GM12878 (cell line): ENCODE measurements at regions not wholly inside any gene's neighbourhood (a gene's known extent, or its start where the extent isn't known, plus 50 kb on each side); places are given as distances from the start of the nearest gene placed in this dataset.

Experiments used
- ATAC-seq: fragments of 200-7000 bp; cut with Tn5 transposase; 3 replicates; pipeline ENCODE4 v1.9.1; 2020; ENCODE audit warnings: mild to moderate bottlenecking, moderate library complexity
- BruUV-seq: library from RNA; stranded (reverse); fragments of 400-500 nt; replicated peaks from 2 replicates; lab custom pipeline; 2021; lab: Mats Ljungman, UMichigan
- CTCF ChIA-PET: fragments of 300-600 bp; sonication (Branson Sonifier 250); formaldehyde crosslinking; extraction: SDS; loops from one replicate; lab custom pipeline; 2021; ENCODE audit warnings: inconsistent platforms; lab: Yijun Ruan, JAX
- POLR2A ChIA-PET: fragments of 350-600 bp; formaldehyde crosslinking; extraction: SDS; loops from one replicate; lab custom pipeline; 2021; ENCODE audit warnings: inconsistent platforms; lab: Charles Lee
- RAD21 ChIA-PET: fragments of 300-600 bp; sonication (Branson Sonifier 250); formaldehyde crosslinking; loops from one replicate; lab custom pipeline; 2023; ENCODE audit warnings: antibody characterized with exemption; ENCODE audit not compliant: unreplicated experiment; lab: Charles Lee
- SMC1A ChIA-PET: fragments of 300-600 bp; sonication (Branson Sonifier 250); formaldehyde crosslinking; loops from one replicate; lab custom pipeline; 2023; ENCODE audit not compliant: unreplicated experiment, uncharacterized antibody; lab: Charles Lee
- DNase-seq: peaks from one replicate; pipeline ENCODE4 v3.0.0-alpha.2; 2011; ENCODE audit warnings: low read depth, low spot score
- FAIRE-seq: peaks from 3 replicates; lab custom pipeline; 2011; peaks lifted over from hg19 to GRCh38; lab: Jason Lieb, UNC
- H2AFZ ChIP-seq: 2 replicates; pipeline ENCODE4 v1.6.0; 2011; ENCODE audit warnings: low read depth, low read length, control low read depth; ENCODE audit not compliant: control insufficient read depth
- H3K27ac ChIP-seq: 2 replicates; pipeline ENCODE4 v1.5.1; 2011; ENCODE audit warnings: control low read depth; ENCODE audit not compliant: control insufficient read depth, insufficient read depth
- H3K27me3 ChIP-seq, 2 experiments: replicated peaks in 1 of 2; 2 replicates each; pipeline versions ENCODE4 v1.6.0 to v1.6.1; 2011; ENCODE audit warnings: low read length in 1 of 2; ENCODE audit not compliant: control insufficient read depth in 2 of 2, insufficient read depth in 2 of 2
- H3K36me3 ChIP-seq, 2 experiments: 2 replicates each; pipeline ENCODE4 v1.5.1; 2011; ENCODE audit warnings: low read length in 1 of 2; ENCODE audit not compliant: control insufficient read depth in 2 of 2, insufficient read depth in 2 of 2
- H3K4me1 ChIP-seq: 2 replicates; pipeline ENCODE4 v1.6.1; 2011; ENCODE audit warnings: mild to moderate bottlenecking, low read length, moderate library complexity, mixed read lengths; ENCODE audit not compliant: control insufficient read depth, insufficient read depth
- H3K4me2 ChIP-seq: 2 replicates; pipeline ENCODE4 v1.6.0; 2011; ENCODE audit warnings: control low read depth; ENCODE audit not compliant: control insufficient read depth, insufficient read depth
- H3K4me3 ChIP-seq: fragments of 200-600 bp; sonication (generic); 2 replicates; pipeline ENCODE4 v1.5.1; 2016
- H3K79me2 ChIP-seq: 2 replicates; pipeline ENCODE4 v1.6.0; 2011; ENCODE audit warnings: low read length; ENCODE audit not compliant: control insufficient read depth, insufficient read depth
- H3K9ac ChIP-seq: 2 replicates; pipeline ENCODE4 v1.8.0; 2011; ENCODE audit warnings: low read length, control low read depth, mixed read lengths; ENCODE audit not compliant: control insufficient read depth, insufficient read depth
- H3K9me3 ChIP-seq: replicated peaks from 3 replicates; pipeline ENCODE4 v1.5.1; 2011; ENCODE audit warnings: mild to moderate bottlenecking, low read length; ENCODE audit not compliant: control insufficient read depth, insufficient read depth
- H4K20me1 ChIP-seq: 2 replicates; pipeline ENCODE4 v1.6.0; 2011; ENCODE audit not compliant: control insufficient read depth, insufficient read depth
- BACH1 ChIP-seq: fragments of 450-650 bp; IDR thresholded peaks from 2 replicates; pipeline ENCODE4 v1.6.1; 2017; ENCODE audit warnings: mild to moderate bottlenecking, borderline replicate concordance
- CREM ChIP-seq: IDR thresholded peaks from 2 replicates; pipeline ENCODE4 v1.6.1; 2014; ENCODE audit warnings: antibody characterized with exemption, low read depth
- IRF4 ChIP-seq: IDR thresholded peaks from 2 replicates; pipeline ENCODE4 v1.6.1; 2011; ENCODE audit warnings: low read depth, low read length
- MTA2 ChIP-seq: fragments of 450-650 bp; IDR thresholded peaks from 2 replicates; pipeline ENCODE4 v1.6.1; 2016; ENCODE audit warnings: low read depth, mild to moderate bottlenecking, moderate library complexity
- NFIC ChIP-seq: IDR thresholded peaks from 2 replicates; pipeline ENCODE4 v1.6.1; 2012; ENCODE audit warnings: low read depth, mild to moderate bottlenecking, inconsistent platforms, low read length, moderate library complexity
- NFYA ChIP-seq: IDR thresholded peaks from 2 replicates; pipeline ENCODE4 v1.6.1; 2011; ENCODE audit warnings: low read depth, mild to moderate bottlenecking, low read length, improper control_type of control experiment, borderline replicate concordance
- RAD21 ChIP-seq: IDR thresholded peaks from 2 replicates; pipeline ENCODE4 v1.6.1; 2011; ENCODE audit warnings: mild to moderate bottlenecking, low read depth, low read length, moderate library complexity; ENCODE audit not compliant: insufficient read depth
- ZNF622 ChIP-seq: fragments of 450-650 bp; IDR thresholded peaks from 2 replicates; pipeline ENCODE4 v1.6.1; 2017; ENCODE audit warnings: mild to moderate bottlenecking, inconsistent platforms
- WGBS: methylation state at CpG from one replicate; pipeline ENCODE4 v1.1.6; 2016; ENCODE audit warnings: low lambda C conversion rate; ENCODE audit not compliant: insufficient replicate concordance, insufficient coverage; ENCODE audit errors: missing lambda C conversion rate; 5-methylcytosine and 5-hydroxymethylcytosine counted together
- in situ Hi-C: fragments of 300-500 bp; cut with MboI; formaldehyde crosslinking; loops from 9 replicates; pipeline ENCODE4 v1.14.3; 2018; ENCODE audit warnings: mixed read lengths
- intact Hi-C: fragments of 100-400 bp; cut with micrococcal nuclease; formaldehyde crosslinking; loops from one replicate; pipeline ENCODE4 v1.14.2; 2022; ENCODE audit not compliant: unreplicated experiment
- TF ChIP-seq, protein P1 (sequence below): fragments of 450-650 bp; IDR thresholded peaks from 2 replicates; pipeline ENCODE4 v1.6.1; 2016; ENCODE audit warnings: mild to moderate bottlenecking, moderate library complexity, borderline replicate concordance
- TF ChIP-seq, protein P2 (sequence below): fragments of 450-650 bp; IDR thresholded peaks from 2 replicates; pipeline ENCODE4 v1.6.1; 2017; ENCODE audit warnings: borderline replicate concordance

GRCh38 chr6:140174524-140174923 lies 800.1 kb upstream of the CITED2 start (continued):
- no peak for TF ChIP-seq IRF4

DNA sequence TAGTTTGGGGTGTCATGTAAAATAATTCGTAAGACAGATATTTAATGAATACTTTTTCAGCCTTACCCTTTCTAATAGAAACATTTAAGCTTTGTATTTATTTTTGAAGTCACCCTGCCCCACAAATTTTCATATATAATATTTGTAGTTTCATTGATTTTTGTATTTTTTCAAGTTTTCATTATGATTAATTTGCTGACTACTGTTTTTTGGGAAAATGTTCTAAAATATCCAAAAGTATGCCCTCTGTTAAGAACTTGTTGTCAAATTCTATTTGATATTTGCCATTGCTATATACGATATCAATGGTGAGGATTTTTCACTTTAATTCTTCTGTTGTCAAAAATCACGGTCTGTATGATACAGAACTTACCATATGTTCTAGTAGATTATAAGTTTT lies 793.9 kb upstream of the CITED2 start:
- no peaks in the 10 kb centered on the region for H3K79me2 ChIP-seq
- no peak overlapping the region for H3K4me3 ChIP-seq
- no peak overlapping the region for H3K27ac ChIP-seq
- no peak for TF ChIP-seq RAD21
- TF ChIP-seq MTA2 = no peak
- TF ChIP-seq CREM = no peak
- TF ChIP-seq, protein P1, sequence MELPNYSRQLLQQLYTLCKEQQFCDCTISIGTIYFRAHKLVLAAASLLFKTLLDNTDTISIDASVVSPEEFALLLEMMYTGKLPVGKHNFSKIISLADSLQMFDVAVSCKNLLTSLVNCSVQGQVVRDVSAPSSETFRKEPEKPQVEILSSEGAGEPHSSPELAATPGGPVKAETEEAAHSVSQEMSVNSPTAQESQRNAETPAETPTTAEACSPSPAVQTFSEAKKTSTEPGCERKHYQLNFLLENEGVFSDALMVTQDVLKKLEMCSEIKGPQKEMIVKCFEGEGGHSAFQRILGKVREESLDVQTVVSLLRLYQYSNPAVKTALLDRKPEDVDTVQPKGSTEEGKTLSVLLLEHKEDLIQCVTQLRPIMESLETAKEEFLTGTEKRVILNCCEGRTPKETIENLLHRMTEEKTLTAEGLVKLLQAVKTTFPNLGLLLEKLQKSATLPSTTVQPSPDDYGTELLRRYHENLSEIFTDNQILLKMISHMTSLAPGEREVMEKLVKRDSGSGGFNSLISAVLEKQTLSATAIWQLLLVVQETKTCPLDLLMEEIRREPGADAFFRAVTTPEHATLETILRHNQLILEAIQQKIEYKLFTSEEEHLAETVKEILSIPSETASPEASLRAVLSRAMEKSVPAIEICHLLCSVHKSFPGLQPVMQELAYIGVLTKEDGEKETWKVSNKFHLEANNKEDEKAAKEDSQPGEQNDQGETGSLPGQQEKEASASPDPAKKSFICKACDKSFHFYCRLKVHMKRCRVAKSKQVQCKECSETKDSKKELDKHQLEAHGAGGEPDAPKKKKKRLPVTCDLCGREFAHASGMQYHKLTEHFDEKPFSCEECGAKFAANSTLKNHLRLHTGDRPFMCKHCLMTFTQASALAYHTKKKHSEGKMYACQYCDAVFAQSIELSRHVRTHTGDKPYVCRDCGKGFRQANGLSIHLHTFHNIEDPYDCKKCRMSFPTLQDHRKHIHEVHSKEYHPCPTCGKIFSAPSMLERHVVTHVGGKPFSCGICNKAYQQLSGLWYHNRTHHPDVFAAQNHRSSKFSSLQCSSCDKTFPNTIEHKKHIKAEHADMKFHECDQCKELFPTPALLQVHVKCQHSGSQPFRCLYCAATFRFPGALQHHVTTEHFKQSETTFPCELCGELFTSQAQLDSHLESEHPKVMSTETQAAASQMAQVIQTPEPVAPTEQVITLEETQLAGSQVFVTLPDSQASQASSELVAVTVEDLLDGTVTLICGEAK = no peak
- TF ChIP-seq NFIC = no peak
- TF ChIP-seq, protein P2, sequence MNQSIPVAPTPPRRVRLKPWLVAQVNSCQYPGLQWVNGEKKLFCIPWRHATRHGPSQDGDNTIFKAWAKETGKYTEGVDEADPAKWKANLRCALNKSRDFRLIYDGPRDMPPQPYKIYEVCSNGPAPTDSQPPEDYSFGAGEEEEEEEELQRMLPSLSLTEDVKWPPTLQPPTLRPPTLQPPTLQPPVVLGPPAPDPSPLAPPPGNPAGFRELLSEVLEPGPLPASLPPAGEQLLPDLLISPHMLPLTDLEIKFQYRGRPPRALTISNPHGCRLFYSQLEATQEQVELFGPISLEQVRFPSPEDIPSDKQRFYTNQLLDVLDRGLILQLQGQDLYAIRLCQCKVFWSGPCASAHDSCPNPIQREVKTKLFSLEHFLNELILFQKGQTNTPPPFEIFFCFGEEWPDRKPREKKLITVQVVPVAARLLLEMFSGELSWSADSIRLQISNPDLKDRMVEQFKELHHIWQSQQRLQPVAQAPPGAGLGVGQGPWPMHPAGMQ = no peak
- no peak for TF ChIP-seq NFYA
- TF ChIP-seq IRF4 = no peak
- TF ChIP-seq BACH1 = no peak
- no peak for TF ChIP-seq ZNF622
- TF ChIP-seq, all 136 proteins: peak for 0
- Histone ChIP-seq H3K9me3 (no peaks in the 10 kb centered on the region), H2AFZ (no peak overlapping the region), H3K9ac (no peak overlapping the region), H3K4me2 (no peak overlapping the region), H3K4me1 (no peaks in the 10 kb centered on the region), H3K36me3 (no peaks in the 10 kb centered on the region), H4K20me1 (no peaks in the 10 kb centered on the region), H3K27me3 (no peaks in the 10 kb centered on the region)
- BruUV-seq = no TSS peak
- ATAC-seq (no peak), DNase-seq (no peak), FAIRE-seq (no peak)
- ChIA-PET SMC1A (no interaction called here), CTCF (no interaction called here), POLR2A (no interaction called here), RAD21 (no interaction called here)
- 15% methylated on average over 3 of the region's 3 CpGs for WGBS
- in situ Hi-C loops = no loop called here
- intact Hi-C loops = no loop called here
